Endothelial cell of umbilical vein (primary cell): ENCODE measurements at regions not wholly inside any gene's neighbourhood (a gene's known extent, or its start where the extent isn't known, plus 50 kb on each side); places are given as distances from the start of the nearest gene placed in this dataset.
"Not testable (repeated sequence)": the region's sequence is repeated elsewhere in the genome, so short reads cannot be mapped to it uniquely, and the experiment has no call there.

ENCODE experiments used
- BruUV-seq: library from RNA; stranded (reverse); fragments of 400-500 nt; replicated peaks from 2 replicates; lab custom pipeline; 2021; lab: Mats Ljungman, UMichigan
- CTCF ChIA-PET: fragments of 300-600, 350-600 bp; sonication (Branson Sonifier 250); formaldehyde crosslinking; loops from one replicate; lab custom pipeline; 2021; ENCODE audit warnings: antibody characterized with exemption, inconsistent platforms; lab: Charles Lee
- POLR2A ChIA-PET: fragments of 300-600, 350-600 bp; sonication (Branson Sonifier 250); formaldehyde crosslinking; loops from one replicate; lab custom pipeline; 2021; ENCODE audit warnings: antibody characterized with exemption, inconsistent platforms; lab: Charles Lee
- DNase-seq: peaks from one replicate; pipeline ENCODE4 v3.0.0-alpha.2; 2011; ENCODE audit warnings: low read depth, low spot score
- FAIRE-seq: peaks from 2 replicates; lab custom pipeline; 2011; peaks lifted over from hg19 to GRCh38; lab: Jason Lieb, UNC
- H2AFZ ChIP-seq: 2 replicates; pipeline ENCODE4 v1.6.0; 2012; ENCODE audit warnings: low read depth, low read length, control low read depth, inconsistent platforms
- H3K27ac ChIP-seq: 2 replicates; pipeline ENCODE4 v1.5.1; 2011; ENCODE audit warnings: low read depth, mild to moderate bottlenecking, control low read depth, low read length, moderate library complexity; ENCODE audit not compliant: insufficient read depth
- H3K27me3 ChIP-seq, 2 experiments: 2 replicates each; pipeline versions ENCODE4 v1.6.0 to v1.6.1; 2011; ENCODE audit warnings: low read length in 2 of 2, mixed read lengths in 1 of 2; ENCODE audit not compliant: control insufficient read depth in 2 of 2, insufficient read depth in 2 of 2
- H3K36me3 ChIP-seq, 2 experiments: 2 replicates in 1 of 2; 3 replicates in 1 of 2; pipeline ENCODE4 v1.5.1; 2011; ENCODE audit warnings: low read length in 2 of 2, mild to moderate bottlenecking in 1 of 2, moderate library complexity in 1 of 2; ENCODE audit not compliant: control insufficient read depth in 2 of 2, insufficient read depth in 2 of 2; ENCODE audit errors: extremely low read depth in 1 of 2
- H3K4me1 ChIP-seq: 3 replicates; pipeline ENCODE4 v1.5.1; 2011; ENCODE audit warnings: mild to moderate bottlenecking, low read length; ENCODE audit not compliant: control insufficient read depth, insufficient read depth; ENCODE audit errors: extremely low read depth
- H3K4me2 ChIP-seq: 2 replicates; pipeline ENCODE4 v1.6.1; 2011; ENCODE audit warnings: low read length, control low read depth, mixed read lengths; ENCODE audit not compliant: insufficient read depth
- H3K4me3 ChIP-seq, 3 experiments: fragments of 200-600 bp in 1 of 3; sonication (generic), shearing (Covaris generic) in 1 of 3; replicated peaks in 1 of 3; 2 replicates each; pipeline ENCODE4 v1.5.1; 2011 to 2016; ENCODE audit warnings: control low read depth in 3 of 3, low read length in 3 of 3, mild to moderate bottlenecking in 2 of 3, inconsistent platforms in 1 of 3, low read depth in 1 of 3, moderate library complexity in 1 of 3; ENCODE audit not compliant: insufficient read depth in 1 of 3
- H3K79me2 ChIP-seq: 2 replicates; pipeline ENCODE4 v1.6.0; 2012; ENCODE audit warnings: low read length, inconsistent platforms; ENCODE audit not compliant: control insufficient read depth, insufficient read depth
- H3K9ac ChIP-seq: replicated peaks from 2 replicates; pipeline ENCODE3; 2011; ENCODE audit warnings: low read length, control low read depth; ENCODE audit not compliant: insufficient read depth; ENCODE audit errors: extremely low read depth
- H3K9me1 ChIP-seq: replicated peaks from 3 replicates; pipeline ENCODE4 v1.6.0; 2011; ENCODE audit warnings: mild to moderate bottlenecking, low read length; ENCODE audit not compliant: control insufficient read depth, insufficient read depth; ENCODE audit errors: extremely low read depth
- H3K9me3 ChIP-seq: replicated peaks from 2 replicates; pipeline ENCODE4 v1.5.1; 2012; ENCODE audit warnings: low read length, inconsistent platforms; ENCODE audit not compliant: control insufficient read depth, insufficient read depth
- H4K20me1 ChIP-seq: replicated peaks from 2 replicates; pipeline ENCODE3; 2011; ENCODE audit warnings: mild to moderate bottlenecking, low read length; ENCODE audit not compliant: control insufficient read depth, insufficient read depth; ENCODE audit errors: extremely low read depth
- EZH2 ChIP-seq: IDR thresholded peaks from 2 replicates; pipeline ENCODE4 v1.6.1; 2012; ENCODE audit warnings: borderline replicate concordance, low read depth, mild to moderate bottlenecking, moderate library complexity, low read length, inconsistent platforms; ENCODE audit not compliant: severe bottlenecking
- FOS ChIP-seq: IDR thresholded peaks from 2 replicates; pipeline ENCODE4 v1.6.1; 2011; ENCODE audit warnings: mild to moderate bottlenecking, low read length, moderate library complexity, borderline replicate concordance; ENCODE audit not compliant: insufficient read depth
- GATA2 ChIP-seq: IDR thresholded peaks from 2 replicates; pipeline ENCODE4 v1.7.0; 2011; ENCODE audit warnings: low read depth, mild to moderate bottlenecking, moderate library complexity, mixed read lengths, low read length; ENCODE audit not compliant: insufficient read length, insufficient read depth
- JUN ChIP-seq: IDR thresholded peaks from 2 replicates; pipeline ENCODE4 v1.6.1; 2011; ENCODE audit warnings: borderline replicate concordance, low read depth; ENCODE audit not compliant: insufficient read length, insufficient read depth
- MAX ChIP-seq: IDR thresholded peaks from 2 replicates; pipeline ENCODE4 v1.6.1; 2011; ENCODE audit not compliant: insufficient read depth, insufficient read length
- MYC ChIP-seq: IDR thresholded peaks from one replicate; pipeline ENCODE4 v1.6.1; 2011; ENCODE audit warnings: mild to moderate bottlenecking, low read depth, low read length
- POLR2A ChIP-seq: IDR thresholded peaks from 2 replicates; pipeline ENCODE4 v1.6.1; 2012; ENCODE audit warnings: low read depth, mild to moderate bottlenecking, control low read depth, low read length
- POLR2AphosphoS5 ChIP-seq: IDR thresholded peaks from 2 replicates; pipeline ENCODE4 v1.6.1; 2012; ENCODE audit warnings: low read depth, mild to moderate bottlenecking, control low read depth, low read length, moderate library complexity; ENCODE audit not compliant: insufficient read depth
- dilution Hi-C: fragments of 300-500 bp; cut with MboI; formaldehyde crosslinking; loops from one replicate; pipeline ENCODE4 v1.15.0; 2019; ENCODE audit warnings: low sequenced_read_pairs; ENCODE audit not compliant: extremely low pct_ligation_motif_present
- intact Hi-C: fragments of 100-400 bp; cut with micrococcal nuclease; formaldehyde crosslinking; loops from one replicate; pipeline ENCODE4 v1.10.0; 2022
- TF ChIP-seq, protein P1 (sequence below), 2 donors: IDR thresholded peaks; 1 replicate in 1 of 2; 2 replicates in 1 of 2; pipeline ENCODE4 v1.5.1; 2011; ENCODE audit warnings: low read length in 2 of 2, mild to moderate bottlenecking in 2 of 2, moderate library complexity in 2 of 2, control low read depth in 1 of 2, inconsistent platforms in 1 of 2, low read depth in 1 of 2; ENCODE audit not compliant: insufficient read depth in 1 of 2; ENCODE audit errors: extremely low read depth in 1 of 2

GRCh38 chr6:12361042-12361765 lies 71.0 kb downstream of the EDN1 start:
- H3K79me2 ChIP-seq = no peaks in the 10 kb centered on the region
- no peak overlapping the region for H3K4me2 ChIP-seq
- FAIRE-seq = no peak
- no peak for DNase-seq
- H2AFZ ChIP-seq = no peak overlapping the region
- no peaks in the 10 kb centered on the region for H3K27me3 ChIP-seq
- no peak for TF ChIP-seq MAX
- TF ChIP-seq EZH2 = no peak
- no peak for TF ChIP-seq POLR2A
- no peak for TF ChIP-seq JUN
- no peak for TF ChIP-seq MYC
- no peak for TF ChIP-seq FOS
- TF ChIP-seq, protein P1, sequence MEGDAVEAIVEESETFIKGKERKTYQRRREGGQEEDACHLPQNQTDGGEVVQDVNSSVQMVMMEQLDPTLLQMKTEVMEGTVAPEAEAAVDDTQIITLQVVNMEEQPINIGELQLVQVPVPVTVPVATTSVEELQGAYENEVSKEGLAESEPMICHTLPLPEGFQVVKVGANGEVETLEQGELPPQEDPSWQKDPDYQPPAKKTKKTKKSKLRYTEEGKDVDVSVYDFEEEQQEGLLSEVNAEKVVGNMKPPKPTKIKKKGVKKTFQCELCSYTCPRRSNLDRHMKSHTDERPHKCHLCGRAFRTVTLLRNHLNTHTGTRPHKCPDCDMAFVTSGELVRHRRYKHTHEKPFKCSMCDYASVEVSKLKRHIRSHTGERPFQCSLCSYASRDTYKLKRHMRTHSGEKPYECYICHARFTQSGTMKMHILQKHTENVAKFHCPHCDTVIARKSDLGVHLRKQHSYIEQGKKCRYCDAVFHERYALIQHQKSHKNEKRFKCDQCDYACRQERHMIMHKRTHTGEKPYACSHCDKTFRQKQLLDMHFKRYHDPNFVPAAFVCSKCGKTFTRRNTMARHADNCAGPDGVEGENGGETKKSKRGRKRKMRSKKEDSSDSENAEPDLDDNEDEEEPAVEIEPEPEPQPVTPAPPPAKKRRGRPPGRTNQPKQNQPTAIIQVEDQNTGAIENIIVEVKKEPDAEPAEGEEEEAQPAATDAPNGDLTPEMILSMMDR (IDR thresholded peaks at IDR 0.05; ENCODE audit: extremely low read depth in 1 of 2, insufficient read depth in 1 of 2, low read depth in 1 of 2, low read length in 2 of 2) = no peak
- no peak for TF ChIP-seq POLR2AphosphoS5
- no peak for TF ChIP-seq GATA2
- no TSS peak for BruUV-seq
- H3K36me3 ChIP-seq = no peaks in the 10 kb centered on the region
- no peaks in the 10 kb centered on the region for H3K9me3 ChIP-seq
- no peaks in the 10 kb centered on the region for H3K4me1 ChIP-seq
- no peaks in the 10 kb centered on the region for H4K20me1 ChIP-seq
- H3K9ac ChIP-seq = no peak overlapping the region
- H3K27ac ChIP-seq = no peak overlapping the region
- H3K4me3 ChIP-seq = no peak overlapping the region
- dilution Hi-C loops (no loop called here), intact Hi-C loops (no loop called here)
- ChIA-PET CTCF (no interaction called here), POLR2A (no interaction called here)
- no peaks in the 10 kb centered on the region for H3K9me1 ChIP-seq

DNA sequence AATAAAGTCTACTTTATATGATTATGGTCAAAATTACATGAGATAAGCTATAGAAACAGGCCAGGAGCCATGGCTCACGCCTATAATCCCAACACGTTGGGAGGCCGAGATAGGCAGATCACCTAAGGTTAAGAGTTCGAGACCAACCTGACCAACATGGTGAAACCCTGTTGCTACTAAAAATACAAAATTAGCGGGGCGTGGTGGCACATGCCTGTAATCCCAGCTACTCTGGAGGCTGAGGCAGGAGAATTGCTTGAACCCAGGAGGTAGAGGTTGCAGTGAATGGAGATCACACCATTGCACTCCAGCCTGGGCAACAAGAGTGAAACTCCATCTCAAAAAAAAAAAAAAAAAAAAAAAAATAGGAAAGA lies 73.1 kb downstream of the EDN1 start:
- intact Hi-C loops, H3K27ac ChIP-seq, DNase-seq, H3K27me3 ChIP-seq, H3K9ac ChIP-seq, dilution Hi-C loops, H3K79me2 ChIP-seq, H3K4me3 ChIP-seq, H4K20me1 ChIP-seq, H2AFZ ChIP-seq, POLR2A ChIA-PET, FAIRE-seq, H3K4me1 ChIP-seq, BruUV-seq, H3K36me3 ChIP-seq, H3K9me3 ChIP-seq, H3K4me2 ChIP-seq, H3K9me1 ChIP-seq: not testable (repeated sequence)
- CTCF ChIA-PET = interaction anchor here (1.1 kb wide), 1 partner anchor 73 kb away, joined by 4 read pairs; the partner anchor contains the start of gene EDN1
